KMS-11 (cell line): ENCODE measurements at regions not wholly inside any gene's neighbourhood (a gene's known extent, or its start where the extent isn't known, plus 50 kb on each side); places are given as distances from the start of the nearest gene placed in this dataset.

Source experiments
- H2AFZ ChIP-seq: fragments of 200-600 bp; sonication (generic); 2 replicates; pipeline ENCODE4 v1.6.1; 2016; ENCODE audit warnings: antibody characterized with exemption, mixed run types, low read depth
- H3K27ac ChIP-seq: fragments of 200-600 bp; sonication (generic); 2 replicates; pipeline ENCODE4 v1.6.1; 2016; ENCODE audit warnings: mild to moderate bottlenecking, mixed run types
- H3K27me3 ChIP-seq: fragments of 200-600 bp; sonication (generic); 2 replicates; pipeline ENCODE4 v1.6.1; 2017; ENCODE audit warnings: mild to moderate bottlenecking, low read depth, mixed run types, moderate library complexity; ENCODE audit not compliant: insufficient read depth
- H3K36me3 ChIP-seq: fragments of 200-600 bp; sonication (generic); 2 replicates; pipeline ENCODE4 v1.6.1; 2017; ENCODE audit warnings: mild to moderate bottlenecking, mixed run types; ENCODE audit not compliant: insufficient read depth
- H3K4me1 ChIP-seq: fragments of 200-600 bp; sonication (generic); 2 replicates; pipeline ENCODE4 v1.6.1; 2016; ENCODE audit warnings: mild to moderate bottlenecking, low read depth, mixed run types; ENCODE audit not compliant: poor library complexity, severe bottlenecking
- H3K4me2 ChIP-seq: fragments of 200-600 bp; sonication (generic); 2 replicates; pipeline ENCODE4 v1.7.0; 2016; ENCODE audit warnings: mild to moderate bottlenecking, mixed run types
- H3K4me3 ChIP-seq: fragments of 200-600 bp; sonication (generic); IDR thresholded peaks from 2 replicates; pipeline ENCODE4 v1.6.1; 2017; ENCODE audit warnings: low read depth, low read length, mixed read lengths; ENCODE audit not compliant: insufficient read depth
- H3K79me2 ChIP-seq: fragments of 200-600 bp; sonication (generic); 2 replicates; pipeline ENCODE4 v1.6.1; 2016; ENCODE audit warnings: low read depth, mixed run types; ENCODE audit not compliant: insufficient read depth
- H3K9ac ChIP-seq: fragments of 200-600 bp; sonication (generic); 2 replicates; pipeline ENCODE4 v1.6.1; 2016; ENCODE audit warnings: mild to moderate bottlenecking, mixed run types
- H4K20me1 ChIP-seq: fragments of 200-600 bp; sonication (generic); 2 replicates; pipeline ENCODE4 v1.6.1; 2016; ENCODE audit warnings: mild to moderate bottlenecking, mixed run types; ENCODE audit not compliant: insufficient read depth
- CTCF ChIP-seq: fragments of 200-600 bp; sonication (generic); conservative IDR thresholded peaks from 2 replicates; pipeline ENCODE4 v1.6.1; 2017; ENCODE audit warnings: low read depth, mild to moderate bottlenecking, antibody characterized with exemption, low read length, moderate library complexity, mixed read lengths

DNA sequence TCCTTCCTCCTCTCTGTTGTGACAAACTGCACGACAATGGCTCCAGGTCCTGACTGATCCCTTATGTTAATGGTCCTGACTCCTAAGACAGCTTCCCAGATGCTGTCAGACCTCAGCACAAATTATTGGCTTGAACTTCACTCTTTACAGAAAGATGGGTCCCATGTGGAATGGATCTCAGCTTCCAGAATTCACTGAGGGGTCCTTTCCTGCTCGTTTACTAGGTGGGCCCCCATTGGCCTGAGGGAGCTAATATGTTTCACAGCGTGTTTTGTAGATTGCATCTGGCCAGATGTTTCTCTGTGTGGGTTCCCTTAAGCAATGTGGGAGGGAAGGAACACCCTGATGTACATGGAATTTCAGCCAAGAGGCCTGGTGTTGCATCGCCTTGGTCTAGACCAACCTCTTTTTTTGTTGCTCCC is 826.6 kb downstream of the MAFB start:
- no peak overlapping the region for H2AFZ ChIP-seq
- no peaks in the 10 kb centered on the region for H3K4me1 ChIP-seq
- H3K27ac ChIP-seq = no peak overlapping the region
- H3K4me3 ChIP-seq = no peak overlapping the region
- H3K79me2 ChIP-seq = no peaks in the 10 kb centered on the region
- H3K4me2 ChIP-seq = no peak overlapping the region
- no peaks in the 10 kb centered on the region for H3K36me3 ChIP-seq
- no peak for TF ChIP-seq CTCF
- no peaks in the 10 kb centered on the region for H4K20me1 ChIP-seq
- no peaks in the 10 kb centered on the region for H3K27me3 ChIP-seq
- H3K9ac ChIP-seq = no peak overlapping the region

DNA sequence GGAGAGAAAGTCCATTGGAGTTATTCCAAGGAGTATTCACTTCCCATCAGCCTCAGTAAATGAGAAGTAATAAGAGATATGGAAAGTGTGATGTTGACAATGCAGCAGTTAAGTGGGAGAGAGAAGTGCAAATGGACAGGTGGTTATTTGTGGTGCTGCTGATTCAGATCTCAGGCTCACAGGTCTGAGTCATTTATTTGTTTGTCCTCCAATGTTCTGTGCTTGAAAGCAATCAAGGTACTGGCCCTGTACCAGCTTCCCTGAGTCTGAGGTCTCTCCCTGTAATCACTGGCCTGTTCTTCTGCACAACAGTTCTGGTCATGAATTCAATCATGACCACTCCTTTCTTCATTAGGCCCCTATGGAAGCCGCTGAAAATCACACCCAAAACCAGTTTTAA is 827.7 kb downstream of the MAFB start:
- Histone ChIP-seq H3K27ac (no peak overlapping the region), H3K4me2 (no peak overlapping the region), H4K20me1 (no peaks in the 10 kb centered on the region), H2AFZ (no peak overlapping the region), H3K9ac (no peak overlapping the region), H3K27me3 (no peaks in the 10 kb centered on the region), H3K4me1 (no peaks in the 10 kb centered on the region), H3K79me2 (no peaks in the 10 kb centered on the region), H3K4me3 (no peak overlapping the region), H3K36me3 (no peaks in the 10 kb centered on the region)
- no peak for TF ChIP-seq CTCF

GRCh38 chr20:39857835-39858234 is 831.2 kb downstream of the MAFB start:
- Histone ChIP-seq H2AFZ (no peak overlapping the region), H3K79me2 (no peaks in the 10 kb centered on the region), H3K36me3 (no peaks in the 10 kb centered on the region), H3K27me3 (no peaks in the 10 kb centered on the region), H3K4me1 (no peaks in the 10 kb centered on the region), H3K27ac (no peak overlapping the region), H4K20me1 (no peaks in the 10 kb centered on the region), H3K4me3 (no peak overlapping the region), H3K4me2 (no peak overlapping the region), H3K9ac (no peak overlapping the region)
- no peak for TF ChIP-seq CTCF

DNA sequence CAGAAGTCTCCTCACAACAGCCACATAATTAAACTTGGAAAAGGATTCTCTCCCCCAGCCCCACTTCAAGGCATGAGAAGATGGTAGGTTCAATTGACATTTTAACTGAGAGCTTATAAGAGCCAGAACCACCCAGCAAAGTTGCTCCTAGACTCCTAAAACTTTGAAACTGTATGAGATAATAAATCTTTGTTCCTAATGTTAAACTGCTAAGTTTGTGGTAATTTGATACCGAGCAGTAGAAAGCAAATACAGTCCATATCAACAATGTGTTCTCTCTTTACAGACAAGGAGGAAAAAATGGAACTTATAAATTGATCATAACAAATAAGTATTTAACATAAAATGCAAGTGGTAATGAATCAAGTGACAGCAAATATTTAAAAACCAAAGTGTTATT is 831.8 kb downstream of the MAFB start:
- H4K20me1 ChIP-seq = no peaks in the 10 kb centered on the region
- no peaks in the 10 kb centered on the region for H3K27me3 ChIP-seq
- no peak overlapping the region for H3K9ac ChIP-seq
- H3K4me3 ChIP-seq = no peak overlapping the region
- H3K27ac ChIP-seq = no peak overlapping the region
- H3K4me2 ChIP-seq = no peak overlapping the region
- H3K4me1 ChIP-seq = no peaks in the 10 kb centered on the region
- no peak for TF ChIP-seq CTCF
- no peak overlapping the region for H2AFZ ChIP-seq
- H3K36me3 ChIP-seq = no peaks in the 10 kb centered on the region
- no peaks in the 10 kb centered on the region for H3K79me2 ChIP-seq

DNA sequence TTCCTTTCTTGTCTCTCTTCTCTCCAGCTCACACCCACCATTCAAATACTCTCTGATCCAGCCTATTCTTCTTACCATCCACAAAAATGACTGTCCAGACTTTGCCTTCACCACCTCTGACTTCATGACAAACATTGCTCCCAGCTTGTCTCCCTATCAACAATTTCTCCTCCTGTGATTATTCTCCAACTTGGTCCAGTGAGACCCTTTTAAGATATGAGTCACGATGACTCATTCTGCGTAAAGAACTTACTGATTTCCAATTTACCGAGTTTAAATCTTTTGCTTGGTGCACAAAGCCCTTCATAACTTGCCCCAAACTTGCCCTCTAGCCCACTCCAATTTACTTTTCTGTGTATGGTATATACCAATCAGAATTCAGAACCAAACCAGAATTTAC is 833.2 kb downstream of the MAFB start:
- no peak overlapping the region for H3K4me2 ChIP-seq
- no peaks in the 10 kb centered on the region for H3K4me1 ChIP-seq
- no peaks in the 10 kb centered on the region for H3K27me3 ChIP-seq
- no peak overlapping the region for H3K4me3 ChIP-seq
- no peak for TF ChIP-seq CTCF
- no peak overlapping the region for H2AFZ ChIP-seq
- H3K27ac ChIP-seq = no peak overlapping the region
- H4K20me1 ChIP-seq = no peaks in the 10 kb centered on the region
- H3K9ac ChIP-seq = no peak overlapping the region
- H3K79me2 ChIP-seq = no peaks in the 10 kb centered on the region
- no peaks in the 10 kb centered on the region for H3K36me3 ChIP-seq
